CD4-positive, alpha-beta T cell treated with Interleukin-4 for 1 hour (primary cell): ENCODE measurements at regions not wholly inside any gene's neighbourhood (a gene's known extent, or its start where the extent isn't known, plus 50 kb on each side); places are given as distances from the start of the nearest gene placed in this dataset.
"Not testable (repeated sequence)": the region's sequence is repeated elsewhere in the genome, so short reads cannot be mapped to it uniquely, and the experiment has no call there.

Experiments
- DNase-seq, 2 donors: peaks; one replicate each; pipeline ENCODE4 v3.0.0-alpha.2; 2020 to 2022

- not testable (repeated sequence) for DNase-seq
Observed at GRCh38 chr16:29578898-29579297, 72.7 kb upstream of the NPIPB12 start.

GRCh38 chr16:29581764-29582163, 75.6 kb upstream of the NPIPB12 start:
- not testable (repeated sequence) for DNase-seq

GRCh38 chr16:29591919-29592318, 71.1 kb upstream of the SPN start:
- not testable (repeated sequence) for DNase-seq

- peak; percentile 47 to 65 for DNase-seq
Observed at GRCh38 chr16:29594269-29594925, 68.7 kb upstream of the SPN start.

GRCh38 chr16:29594926-29595838, 67.9 kb upstream of the SPN start:
- DNase-seq: peak; percentile 89 to 92

- DNase-seq: not testable (repeated sequence)
Observed at GRCh38 chr16:29597030-29597429, 66.0 kb upstream of the SPN start.

- peak; percentile 67 to 74 for DNase-seq
Observed at GRCh38 chr16:29600111-29601000, 62.7 kb upstream of the SPN start.

- DNase-seq: not testable (repeated sequence)
Observed at GRCh38 chr16:29602247-29602625, 60.8 kb upstream of the SPN start.

- DNase-seq: not testable (repeated sequence)
Observed at GRCh38 chr16:29602683-29603088, 60.4 kb upstream of the SPN start.

GRCh38 chr16:29604631-29605549, 58.2 kb upstream of the SPN start:
- not testable (repeated sequence) for DNase-seq

GRCh38 chr16:29605593-29606205, 57.3 kb upstream of the SPN start:
- DNase-seq: not testable (repeated sequence)

- peak in 1 of 2 donors; percentile 45 for DNase-seq
Observed at GRCh38 chr16:29606669-29607427, 56.2 kb upstream of the SPN start.

GRCh38 chr16:29607428-29607823, 55.6 kb upstream of the SPN start:
- not testable (repeated sequence) for DNase-seq

- DNase-seq: peak; percentile 43 to 51
Observed at GRCh38 chr16:29612381-29613306, 50.4 kb upstream of the SPN start.
